COLO668 (cell line): ENCODE measurements at regions not wholly inside any gene's neighbourhood (a gene's known extent, or its start where the extent isn't known, plus 50 kb on each side); places are given as distances from the start of the nearest gene placed in this dataset.
"Not testable (repeated sequence)": the region's sequence is repeated elsewhere in the genome, so short reads cannot be mapped to it uniquely, and the experiment has no call there.

Experiments
- DNase-seq: peaks from one replicate; lab custom pipeline; 2025; ENCODE audit not compliant: unreplicated experiment; lab: John Stamatoyannopoulos, UW

GRCh38 chr6:160804639-160805038, 102.6 kb downstream of the PLG start:
- no peak for DNase-seq

DNA sequence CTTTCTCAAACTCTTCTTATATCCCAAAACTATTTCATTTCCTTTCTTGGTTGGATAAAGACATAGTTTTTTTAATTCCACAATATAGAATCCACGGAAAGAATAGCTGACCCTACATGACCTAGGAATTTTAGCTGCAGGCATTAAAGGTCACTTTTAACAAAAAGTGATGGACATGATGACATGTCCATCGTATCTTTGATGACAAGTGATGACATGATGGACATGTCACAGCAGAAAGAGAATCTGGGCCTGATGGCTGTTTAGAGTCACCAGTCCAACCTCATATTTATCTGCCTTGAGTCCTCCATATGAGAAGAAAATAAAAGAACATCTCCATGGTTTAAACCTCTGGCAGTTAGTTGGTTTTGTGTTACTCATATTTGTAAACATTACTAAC, 106.2 kb downstream of the PLG start:
- DNase-seq, result no peak

- no peak for DNase-seq
Observed at GRCh38 chr6:160810238-160810637, 108.2 kb downstream of the PLG start.

GRCh38 chr6:160812097-160812496, 110.1 kb downstream of the PLG start:
- no peak for DNase-seq

- DNase-seq, result no peak
Observed at GRCh38 chr6:160818934-160819333, 116.9 kb downstream of the PLG start.

DNA sequence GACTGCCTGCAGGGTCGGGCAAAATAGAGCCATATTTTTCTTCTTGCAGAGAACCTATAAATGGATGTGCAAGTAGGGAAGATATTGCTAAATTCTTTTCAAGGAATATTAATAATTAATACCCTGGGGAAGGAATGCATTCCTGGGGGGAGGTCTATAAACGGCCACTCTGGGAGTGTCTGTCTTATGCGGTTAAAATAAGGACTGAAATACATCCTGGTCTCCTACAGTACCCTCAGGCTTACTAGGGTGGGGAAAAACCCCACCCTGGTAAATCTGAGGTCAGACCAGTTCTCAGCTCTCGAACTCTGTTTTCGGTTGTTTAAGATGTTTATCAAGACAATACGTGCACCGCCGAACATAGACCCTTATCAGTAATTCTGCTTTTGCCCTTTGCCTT, 118.6 kb downstream of the PLG start:
- DNase-seq, result not testable (repeated sequence)

DNA sequence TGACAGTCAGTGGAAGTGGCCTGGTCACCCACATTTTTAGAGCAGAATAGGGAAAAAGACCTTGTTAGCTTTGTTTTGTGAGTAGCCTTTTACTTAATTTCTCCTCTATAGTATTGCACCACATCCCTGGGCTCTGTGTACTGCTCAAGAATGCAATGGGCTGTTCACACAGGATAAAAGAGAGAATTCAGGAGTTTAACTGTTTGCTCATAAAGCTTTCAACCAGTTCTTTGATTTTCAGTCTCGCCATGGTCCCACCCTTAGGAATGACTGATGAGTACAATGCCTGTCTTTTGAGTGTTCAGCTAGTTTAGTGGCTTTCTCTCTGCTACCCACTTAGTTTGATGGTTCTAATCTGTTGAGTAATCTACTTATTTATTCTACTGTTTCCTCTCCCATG, 129.7 kb downstream of the PLG start:
- no peak for DNase-seq

- no peak for DNase-seq
Observed at GRCh38 chr6:160832422-160832821, 130.4 kb downstream of the PLG start.

DNA sequence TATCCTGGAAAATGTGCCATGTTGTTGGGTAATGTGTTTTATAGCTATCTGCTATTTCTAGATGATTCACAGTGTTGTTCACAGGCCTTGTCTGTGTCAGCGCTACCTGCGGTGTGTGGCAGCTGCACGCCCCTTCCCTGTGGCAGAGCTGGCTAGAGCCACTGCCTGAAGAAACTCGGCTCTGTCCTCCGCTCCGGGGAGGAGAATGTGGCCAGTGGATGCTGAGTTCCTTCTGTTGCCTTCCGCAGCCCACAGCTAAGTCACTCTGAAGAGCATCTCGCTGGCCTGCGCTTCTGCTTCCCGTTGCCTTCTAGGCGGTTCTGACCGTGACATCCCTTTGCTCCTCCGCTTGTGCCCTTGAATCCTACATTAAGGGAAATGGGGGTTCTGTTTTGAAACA, 135.1 kb downstream of the PLG start:
- DNase-seq, result no peak

GRCh38 chr6:160851031-160851430, 140.5 kb upstream of the MAP3K4 start:
- no peak for DNase-seq

DNA sequence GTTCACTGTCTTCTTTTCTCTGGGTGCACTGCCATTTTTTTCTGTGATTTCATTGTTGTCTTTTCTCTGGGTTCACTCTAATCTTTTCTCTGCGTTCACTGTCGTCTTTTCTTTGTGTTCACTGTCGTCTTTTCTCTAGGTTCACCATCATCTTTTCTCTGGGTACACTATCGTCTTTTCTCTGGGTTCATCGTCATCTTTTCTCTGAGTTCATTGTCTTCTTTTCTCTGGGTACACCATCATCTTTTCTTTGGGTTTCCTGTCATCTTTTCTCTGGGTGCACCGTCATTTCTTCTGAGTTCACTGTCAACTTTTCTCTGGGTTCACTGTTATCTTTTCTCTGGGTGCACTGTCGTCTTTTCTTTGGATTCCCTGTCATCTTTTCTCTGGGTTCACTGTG, 137.6 kb upstream of the MAP3K4 start:
- no peak for DNase-seq

DNA sequence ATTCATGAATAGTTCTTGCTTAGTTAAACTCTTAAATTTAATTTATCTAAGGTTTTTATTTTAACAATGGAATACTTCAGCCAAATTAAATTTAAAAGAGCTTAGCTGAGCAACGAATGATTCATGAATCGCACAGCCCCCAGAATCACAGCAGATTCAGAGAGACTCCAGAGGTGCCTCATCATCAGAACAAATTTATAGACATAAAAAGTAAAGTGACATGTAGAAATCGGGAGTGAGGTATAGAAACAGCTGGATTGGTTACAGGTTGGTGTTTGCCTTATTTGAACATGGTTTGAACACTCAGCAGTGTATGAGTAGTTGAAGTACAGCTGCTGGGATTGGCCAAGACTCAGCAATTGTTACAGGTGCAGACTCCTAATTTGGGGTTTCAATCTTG, 132.7 kb upstream of the MAP3K4 start:
- no peak for DNase-seq

- no peak for DNase-seq
Observed at GRCh38 chr6:160859822-160860221, 131.7 kb upstream of the MAP3K4 start.

GRCh38 chr6:160861824-160862223, 129.7 kb upstream of the MAP3K4 start:
- no peak for DNase-seq

DNA sequence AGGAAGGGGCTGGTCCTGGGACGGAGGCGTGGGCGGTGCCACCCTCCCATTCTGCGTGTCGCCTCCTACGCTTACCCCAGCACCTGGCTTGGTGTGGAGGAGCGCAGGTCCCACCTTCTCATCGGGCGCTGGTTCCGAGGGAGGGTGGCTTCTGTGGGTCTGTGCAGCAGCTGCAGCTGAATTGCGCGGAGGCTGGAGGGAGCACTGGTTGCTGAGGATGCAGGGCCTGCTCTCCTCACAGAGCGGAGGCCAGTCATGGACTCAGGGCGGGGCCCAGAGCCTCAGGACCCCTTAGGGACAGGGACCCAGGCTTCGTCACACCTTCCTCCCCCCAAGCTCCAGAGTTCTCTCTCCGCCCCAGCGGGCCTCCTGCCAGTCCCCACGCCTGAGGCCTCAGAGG, 127.8 kb upstream of the MAP3K4 start:
- DNase-seq, result no peak

DNA sequence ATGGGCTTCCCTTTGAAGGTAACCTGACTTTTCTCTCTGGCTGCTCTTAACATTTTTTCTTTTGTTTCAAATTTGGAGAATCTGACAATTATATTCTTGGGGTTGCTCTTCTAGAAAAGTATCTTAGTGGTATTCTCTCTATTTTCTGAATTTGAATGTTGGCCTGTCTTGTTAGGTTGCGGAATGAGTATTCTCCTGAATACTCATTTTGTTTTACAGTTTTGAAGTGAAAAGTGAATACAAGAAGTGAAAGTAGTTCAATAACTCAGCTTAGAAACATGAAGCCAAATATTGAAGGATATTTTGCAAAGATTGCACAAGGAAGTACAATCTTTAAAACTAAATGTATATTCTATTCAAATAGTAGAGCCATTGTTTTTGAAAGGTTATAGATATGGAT, 120.2 kb upstream of the MAP3K4 start:
- DNase-seq, result no peak

- no peak for DNase-seq
Observed at GRCh38 chr6:160881148-160881808, 110.3 kb upstream of the MAP3K4 start.

DNA sequence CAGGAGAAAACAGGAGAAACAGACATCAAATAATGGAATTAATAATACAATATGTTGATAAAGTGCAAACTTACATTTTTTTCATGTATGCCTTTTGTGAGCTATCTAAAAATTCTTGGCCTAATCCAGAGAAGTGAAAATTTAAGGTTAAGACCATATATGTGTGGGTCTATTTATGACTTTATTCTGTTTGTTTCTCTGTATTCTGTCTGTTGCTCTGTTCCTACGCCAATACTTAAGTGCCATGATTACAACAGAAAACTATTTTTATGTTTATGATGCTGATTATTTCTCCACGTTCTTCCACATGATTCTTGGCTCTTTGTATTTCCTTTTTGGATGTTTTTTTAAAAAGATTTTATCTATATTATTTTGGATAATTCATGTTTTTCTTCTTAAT, 109.6 kb upstream of the MAP3K4 start:
- no peak for DNase-seq

- no peak for DNase-seq
Observed at GRCh38 chr6:160882791-160883279, 108.7 kb upstream of the MAP3K4 start.

DNA sequence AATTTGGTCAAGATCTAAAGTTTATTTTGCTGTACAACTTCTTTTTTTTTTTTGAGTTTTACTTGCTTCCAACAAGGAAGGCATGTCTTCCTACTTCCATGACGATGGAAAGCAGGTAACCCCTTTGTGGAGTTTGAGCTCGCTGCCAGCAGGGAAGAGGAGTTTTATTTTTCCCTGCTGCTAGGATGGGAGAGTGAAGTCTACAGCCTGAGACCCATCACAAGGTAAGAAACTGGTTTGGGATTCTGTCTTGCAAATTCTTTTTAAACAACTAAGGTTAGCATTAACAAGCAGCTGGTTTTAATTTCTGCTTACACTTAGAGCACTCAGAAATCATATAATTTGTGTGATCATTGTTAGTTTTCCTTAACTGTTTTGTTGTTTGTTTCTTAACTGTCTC, 108.0 kb upstream of the MAP3K4 start:
- no peak for DNase-seq

- DNase-seq, result no peak
Observed at GRCh38 chr6:160883999-160884398, 107.6 kb upstream of the MAP3K4 start.

GRCh38 chr6:160889148-160889547, 102.4 kb upstream of the MAP3K4 start:
- not testable (repeated sequence) for DNase-seq

GRCh38 chr6:160891690-160892089, 99.9 kb upstream of the MAP3K4 start:
- DNase-seq, result no peak
